ENCODE measurements at regions not wholly inside any gene's neighbourhood (a gene's known extent, or its start where the extent isn't known, plus 50 kb on each side); places are given as distances from the start of the nearest gene placed in this dataset.

DNA sequence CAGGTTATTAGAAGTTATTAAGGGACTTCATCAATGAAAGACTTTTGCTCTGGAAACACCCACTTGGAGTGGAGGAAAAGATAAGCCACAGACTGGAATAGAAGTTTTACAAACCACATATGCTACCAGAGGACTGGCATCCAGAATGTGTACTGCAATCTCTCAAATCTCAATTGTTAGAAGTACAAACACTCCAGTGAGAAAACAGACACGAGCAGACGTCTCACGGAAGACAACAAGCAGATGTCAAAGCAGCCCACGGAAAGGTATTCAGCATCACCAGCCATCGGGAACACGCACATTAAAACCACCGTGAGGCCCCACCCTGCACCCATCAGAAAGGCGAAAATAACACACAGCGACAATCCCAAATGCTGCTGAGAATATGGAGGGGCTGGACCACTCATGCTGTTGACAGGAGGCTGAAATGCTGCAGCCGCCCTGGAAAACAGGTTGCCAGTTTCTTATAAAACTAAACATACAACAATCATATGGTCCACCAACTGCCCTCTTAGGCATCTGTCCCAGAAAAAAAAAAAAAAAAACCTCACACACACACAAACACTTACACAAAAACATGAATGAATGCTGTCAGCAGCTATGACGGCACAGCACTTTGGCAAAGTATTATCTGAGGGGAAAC lies 131.9 kb upstream of the SFSWAP start:
- no peak for DNase-seq
- Histone ChIP-seq H3K4me3 (ENCODE audit: control insufficient read depth in 1 of 7, extremely low read depth in 1 of 7, insufficient read depth in 4 of 7, low read depth in 2 of 7, low read length in 6 of 7) (no peak overlapping the region), H3K36me3 (ENCODE audit: control insufficient read depth in 4 of 4, insufficient read depth in 4 of 4, low read length in 3 of 4) (no peaks in the 10 kb centered on the region), H3K4me1 (ENCODE audit: control extremely low read depth in 1 of 4, control insufficient read depth in 4 of 4, insufficient read depth in 4 of 4, low read length in 3 of 4) (no peaks in the 10 kb centered on the region), H3K27me3 (replicated peaks in 2 of 5; ENCODE audit: control insufficient read depth in 4 of 5, insufficient read depth in 5 of 5, low read length in 4 of 5) (peaks cover 0 to 18% (median 4%) of the 10 kb centered on the region in 5 experiments), H3K27ac (ENCODE audit: insufficient read depth in 1 of 2, low read depth in 1 of 2, low read length in 2 of 2, poor library complexity in 1 of 2, severe bottlenecking in 2 of 2) (no peak overlapping the region), H3K9me3 (ENCODE audit: control extremely low read depth in 1 of 5, control insufficient read depth in 4 of 5, insufficient read depth in 2 of 5, low read depth in 1 of 5, low read length in 4 of 5) (peaks cover 0 to 7% (median 0%) of the 10 kb centered on the region in 5 experiments)
- POLR2A ChIA-PET = interaction anchor here (0.6 kb wide), 1 partner anchor 14 kb away, joined by 4 read pairs; no protein-coding TSS in a partner anchor
- 90% methylated on average over 10 of the region's 11 CpGs for WGBS (ENCODE audit: insufficient coverage)
- CTCF ChIA-PET = no interaction called here

DNA sequence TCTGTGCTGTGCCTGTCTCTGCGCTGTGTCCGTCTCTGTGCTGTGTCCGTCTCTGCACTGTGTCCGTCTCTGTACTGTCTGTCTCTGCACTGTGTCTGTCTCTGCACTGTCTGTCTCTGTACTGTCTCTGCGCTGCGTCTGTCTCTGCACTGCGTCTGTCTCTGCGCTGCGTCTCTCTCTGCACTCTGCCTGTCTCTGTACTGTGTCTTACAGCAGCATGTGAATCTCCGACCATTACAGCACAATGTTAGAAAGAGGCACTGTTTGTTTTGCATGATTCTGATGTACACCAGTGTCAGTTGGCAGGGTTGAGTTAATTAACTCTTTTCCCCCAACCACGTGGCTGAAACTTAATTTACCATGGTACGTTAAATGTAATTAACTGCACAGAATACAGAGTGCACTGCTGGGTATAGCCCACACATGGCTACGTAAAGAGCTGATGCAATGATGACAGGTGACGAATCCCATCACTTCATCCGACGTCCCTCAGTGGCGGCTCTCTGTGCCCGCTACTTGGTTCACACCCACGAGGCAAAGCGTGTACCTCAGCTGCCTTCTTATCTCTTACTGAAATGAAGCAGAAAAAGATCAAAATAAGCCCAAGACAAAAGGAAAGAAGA lies 127.7 kb upstream of the SFSWAP start:
- H3K4me1 ChIP-seq (ENCODE audit: control extremely low read depth in 1 of 4, control insufficient read depth in 4 of 4, insufficient read depth in 4 of 4, low read length in 3 of 4) = no peaks in the 10 kb centered on the region
- H3K9me3 ChIP-seq (ENCODE audit: control extremely low read depth in 1 of 5, control insufficient read depth in 4 of 5, insufficient read depth in 2 of 5, low read depth in 1 of 5, low read length in 4 of 5) = peaks cover 0 to 28% (median 24%) of the 10 kb centered on the region in 5 experiments
- WGBS (ENCODE audit: insufficient coverage) = 90% methylated on average over 12 of the region's 20 CpGs
- peaks cover 0 to 13% (median 4%) of the 10 kb centered on the region in 5 experiments for H3K27me3 ChIP-seq (replicated peaks in 2 of 5; ENCODE audit: control insufficient read depth in 4 of 5, insufficient read depth in 5 of 5, low read length in 4 of 5)
- ChIA-PET CTCF (no interaction called here), POLR2A (no interaction called here)
- no peaks in the 10 kb centered on the region for H3K36me3 ChIP-seq (ENCODE audit: control insufficient read depth in 4 of 4, insufficient read depth in 4 of 4, low read length in 3 of 4)
- no peak overlapping the region for H3K27ac ChIP-seq (ENCODE audit: insufficient read depth in 1 of 2, low read depth in 1 of 2, low read length in 2 of 2, poor library complexity in 1 of 2, severe bottlenecking in 2 of 2)
- H3K4me3 ChIP-seq (ENCODE audit: control insufficient read depth in 1 of 7, extremely low read depth in 1 of 7, insufficient read depth in 4 of 7, low read depth in 2 of 7, low read length in 6 of 7) = no peak overlapping the region
- DNase-seq = no peak

DNA sequence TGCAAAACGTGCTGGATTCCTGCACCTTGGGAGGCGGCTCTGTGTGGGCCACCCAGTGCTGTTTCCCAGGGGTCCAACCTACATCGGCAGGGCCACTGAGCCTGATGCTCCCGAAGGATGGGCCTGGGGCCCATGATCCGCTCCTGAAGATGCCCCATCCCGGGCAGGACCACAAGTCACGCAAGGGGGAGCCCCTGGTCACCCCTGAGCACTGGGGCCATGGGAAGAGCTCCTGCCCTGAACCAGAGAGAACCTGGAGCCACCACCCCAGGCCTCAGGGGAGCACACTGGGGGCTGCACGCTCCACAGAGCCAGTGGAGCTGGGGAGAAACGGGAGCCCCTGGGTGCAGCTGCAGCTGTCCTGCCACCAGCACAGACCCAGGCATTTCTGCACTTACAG lies 124.6 kb upstream of the SFSWAP start:
- ChIA-PET CTCF (no interaction called here), POLR2A (no interaction called here)
- peaks cover 0 to 28% (median 24%) of the 10 kb centered on the region in 5 experiments for H3K9me3 ChIP-seq (ENCODE audit: control extremely low read depth in 1 of 5, control insufficient read depth in 4 of 5, insufficient read depth in 2 of 5, low read depth in 1 of 5, low read length in 4 of 5)
- no peak overlapping the region for H3K27ac ChIP-seq (ENCODE audit: insufficient read depth in 1 of 2, low read depth in 1 of 2, low read length in 2 of 2, poor library complexity in 1 of 2, severe bottlenecking in 2 of 2)
- DNase-seq = no peak
- H3K36me3 ChIP-seq (ENCODE audit: control insufficient read depth in 4 of 4, insufficient read depth in 4 of 4, low read length in 3 of 4) = no peaks in the 10 kb centered on the region
- WGBS (ENCODE audit: insufficient coverage) = 98% methylated on average over 9 of the region's 9 CpGs
- H3K27me3 ChIP-seq (replicated peaks in 2 of 5; ENCODE audit: control insufficient read depth in 4 of 5, insufficient read depth in 5 of 5, low read length in 4 of 5) = peaks cover 0 to 8% (median 0%) of the 10 kb centered on the region in 5 experiments
- H3K4me3 ChIP-seq (ENCODE audit: control insufficient read depth in 1 of 7, extremely low read depth in 1 of 7, insufficient read depth in 4 of 7, low read depth in 2 of 7, low read length in 6 of 7) = no peak overlapping the region
- H3K4me1 ChIP-seq (ENCODE audit: control extremely low read depth in 1 of 4, control insufficient read depth in 4 of 4, insufficient read depth in 4 of 4, low read length in 3 of 4) = no peaks in the 10 kb centered on the region

DNA sequence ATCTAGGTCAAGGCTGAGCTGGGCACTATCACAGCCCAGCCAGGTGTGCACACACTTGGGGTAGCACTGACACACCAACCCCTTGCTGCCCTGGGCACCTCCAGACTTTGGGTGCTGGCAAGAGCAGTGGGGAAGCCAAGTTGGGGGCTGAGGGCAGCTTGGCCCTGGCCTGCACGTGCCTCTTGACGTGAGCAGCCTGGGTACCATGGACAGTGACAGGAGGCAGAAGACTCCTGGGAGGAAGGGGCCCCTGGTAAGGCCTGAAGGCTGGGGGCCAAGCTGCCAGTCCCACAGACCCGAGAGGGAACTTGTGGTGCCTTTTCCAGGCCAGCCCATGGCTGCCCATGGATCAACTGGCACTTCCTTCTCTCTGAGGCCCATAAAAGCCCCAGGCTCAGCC lies 124.1 kb upstream of the SFSWAP start:
- ChIA-PET CTCF (no interaction called here), POLR2A (no interaction called here)
- no peaks in the 10 kb centered on the region for H3K36me3 ChIP-seq (ENCODE audit: control insufficient read depth in 4 of 4, insufficient read depth in 4 of 4, low read length in 3 of 4)
- peaks cover 0 to 8% (median 0%) of the 10 kb centered on the region in 5 experiments for H3K27me3 ChIP-seq (replicated peaks in 2 of 5; ENCODE audit: control insufficient read depth in 4 of 5, insufficient read depth in 5 of 5, low read length in 4 of 5)
- no peaks in the 10 kb centered on the region for H3K4me1 ChIP-seq (ENCODE audit: control extremely low read depth in 1 of 4, control insufficient read depth in 4 of 4, insufficient read depth in 4 of 4, low read length in 3 of 4)
- peaks cover 0 to 28% (median 24%) of the 10 kb centered on the region in 5 experiments for H3K9me3 ChIP-seq (ENCODE audit: control extremely low read depth in 1 of 5, control insufficient read depth in 4 of 5, insufficient read depth in 2 of 5, low read depth in 1 of 5, low read length in 4 of 5)
- no peak for DNase-seq
- 89% methylated on average over 3 of the region's 3 CpGs for WGBS (ENCODE audit: insufficient coverage)
- no peak overlapping the region for H3K4me3 ChIP-seq (ENCODE audit: control insufficient read depth in 1 of 7, extremely low read depth in 1 of 7, insufficient read depth in 4 of 7, low read depth in 2 of 7, low read length in 6 of 7)
- H3K27ac ChIP-seq (ENCODE audit: insufficient read depth in 1 of 2, low read depth in 1 of 2, low read length in 2 of 2, poor library complexity in 1 of 2, severe bottlenecking in 2 of 2) = no peak overlapping the region

DNA sequence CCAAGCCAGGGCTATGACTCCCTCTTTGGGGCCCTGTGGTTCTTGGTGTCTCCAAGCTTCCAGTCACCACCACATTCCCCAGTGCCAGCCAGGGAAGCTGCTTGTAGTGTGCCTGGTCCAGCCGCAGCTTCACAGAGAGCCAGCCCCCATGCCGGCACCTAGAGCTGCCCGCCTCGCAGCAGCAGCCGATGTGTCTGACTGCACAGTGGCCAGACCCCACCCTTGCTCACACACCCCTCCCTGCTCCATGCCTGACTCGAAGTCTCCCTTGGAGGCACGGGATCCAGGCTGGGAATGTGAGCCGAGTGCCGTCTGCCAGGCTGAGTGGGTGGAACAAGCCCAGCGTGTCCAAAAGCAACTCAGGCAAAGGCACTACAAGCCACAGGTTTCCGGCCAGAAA lies 123.3 kb upstream of the SFSWAP start:
- Histone ChIP-seq H3K4me1 (ENCODE audit: control extremely low read depth in 1 of 4, control insufficient read depth in 4 of 4, insufficient read depth in 4 of 4, low read length in 3 of 4) (no peaks in the 10 kb centered on the region), H3K4me3 (ENCODE audit: control insufficient read depth in 1 of 7, extremely low read depth in 1 of 7, insufficient read depth in 4 of 7, low read depth in 2 of 7, low read length in 6 of 7) (no peak overlapping the region), H3K27me3 (replicated peaks in 2 of 5; ENCODE audit: control insufficient read depth in 4 of 5, insufficient read depth in 5 of 5, low read length in 4 of 5) (peaks cover 0 to 8% (median 0%) of the 10 kb centered on the region in 5 experiments), H3K9me3 (ENCODE audit: control extremely low read depth in 1 of 5, control insufficient read depth in 4 of 5, insufficient read depth in 2 of 5, low read depth in 1 of 5, low read length in 4 of 5) (peaks cover 0 to 28% (median 24%) of the 10 kb centered on the region in 5 experiments), H3K27ac (ENCODE audit: insufficient read depth in 1 of 2, low read depth in 1 of 2, low read length in 2 of 2, poor library complexity in 1 of 2, severe bottlenecking in 2 of 2) (no peak overlapping the region), H3K36me3 (ENCODE audit: control insufficient read depth in 4 of 4, insufficient read depth in 4 of 4, low read length in 3 of 4) (no peaks in the 10 kb centered on the region)
- ChIA-PET POLR2A (no interaction called here), CTCF (no interaction called here)
- 96% methylated on average over 10 of the region's 11 CpGs for WGBS (ENCODE audit: insufficient coverage)
- DNase-seq = no peak

DNA sequence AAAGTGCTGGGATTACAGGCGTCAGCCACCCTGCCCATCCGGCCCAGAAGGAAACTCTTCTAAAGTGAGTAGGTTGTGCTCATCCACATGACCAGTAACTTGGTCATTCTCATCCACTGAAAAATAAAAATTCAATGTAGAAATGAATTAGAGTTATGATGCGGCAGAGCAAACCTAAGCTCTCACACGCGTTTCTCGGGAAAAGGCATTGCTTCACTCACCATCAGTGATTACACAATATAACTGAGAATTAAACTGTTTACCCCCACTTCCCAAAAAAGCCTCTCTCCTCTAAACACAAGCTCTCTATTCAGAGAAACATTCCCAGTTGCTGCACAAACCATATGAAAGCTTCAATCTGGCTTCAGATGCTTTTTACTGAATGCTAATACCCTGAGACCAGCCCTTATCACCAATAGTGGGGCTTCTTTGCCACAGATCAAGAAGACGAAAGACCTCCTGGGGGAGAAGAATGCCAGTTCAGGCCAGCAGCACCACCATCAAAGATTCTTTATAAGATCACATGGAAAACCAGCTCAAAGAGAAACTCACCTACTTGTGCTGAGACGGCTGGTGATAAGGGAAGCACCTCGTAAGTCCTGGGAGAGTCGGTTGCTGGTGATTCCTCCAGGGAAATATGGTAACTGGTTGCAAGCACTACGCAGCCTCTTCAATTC lies 121.5 kb upstream of the SFSWAP start:
- no peak overlapping the region for H3K4me3 ChIP-seq (ENCODE audit: control insufficient read depth in 1 of 7, extremely low read depth in 1 of 7, insufficient read depth in 4 of 7, low read depth in 2 of 7, low read length in 6 of 7)
- CTCF ChIA-PET = no interaction called here

DNA sequence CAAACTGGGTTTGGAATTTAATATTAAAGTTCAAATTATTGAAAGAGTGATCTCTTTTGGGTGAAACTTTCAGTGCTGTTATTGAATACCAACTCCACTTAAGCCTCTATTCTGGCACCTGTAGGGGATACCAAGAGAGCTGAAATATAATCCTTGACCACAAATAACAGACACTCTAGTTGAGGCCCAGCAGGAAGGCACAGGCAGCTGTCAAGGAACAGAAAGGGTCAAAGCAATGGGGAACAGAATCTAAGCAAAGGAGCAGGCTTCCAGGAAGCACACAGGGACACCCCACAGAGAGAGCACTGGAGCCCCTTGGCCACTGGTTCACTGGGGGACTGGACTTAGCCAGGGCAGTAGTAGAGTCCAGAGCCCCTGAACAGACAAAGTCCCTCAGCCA lies 120.9 kb upstream of the SFSWAP start:
- Histone ChIP-seq H3K4me3 (ENCODE audit: control insufficient read depth in 1 of 7, extremely low read depth in 1 of 7, insufficient read depth in 4 of 7, low read depth in 2 of 7, low read length in 6 of 7) (no peak overlapping the region), H3K27ac (ENCODE audit: insufficient read depth in 1 of 2, low read depth in 1 of 2, low read length in 2 of 2, poor library complexity in 1 of 2, severe bottlenecking in 2 of 2) (no peak overlapping the region), H3K9me3 (ENCODE audit: control extremely low read depth in 1 of 5, control insufficient read depth in 4 of 5, insufficient read depth in 2 of 5, low read depth in 1 of 5, low read length in 4 of 5) (peaks cover 0 to 26% (median 24%) of the 10 kb centered on the region in 5 experiments), H3K27me3 (replicated peaks in 2 of 5; ENCODE audit: control insufficient read depth in 4 of 5, insufficient read depth in 5 of 5, low read length in 4 of 5) (peaks cover 0 to 4% (median 0%) of the 10 kb centered on the region in 5 experiments), H3K36me3 (ENCODE audit: control insufficient read depth in 4 of 4, insufficient read depth in 4 of 4, low read length in 3 of 4) (no peaks in the 10 kb centered on the region), H3K4me1 (ENCODE audit: control extremely low read depth in 1 of 4, control insufficient read depth in 4 of 4, insufficient read depth in 4 of 4, low read length in 3 of 4) (peaks cover 0 to 6% (median 3%) of the 10 kb centered on the region in 4 experiments)
- DNase-seq = no peak
- POLR2A ChIA-PET = interaction anchor here (0.6 kb wide), 1 partner anchor 54 kb away, joined by 3 read pairs; no protein-coding TSS in a partner anchor
- CTCF ChIA-PET = no interaction called here

More for the DNA sequence above, 121.5 kb upstream of the SFSWAP start:
- Histone ChIP-seq H3K36me3 (ENCODE audit: control insufficient read depth in 4 of 4, insufficient read depth in 4 of 4, low read length in 3 of 4) (no peaks in the 10 kb centered on the region), H3K27me3 (replicated peaks in 2 of 5; ENCODE audit: control insufficient read depth in 4 of 5, insufficient read depth in 5 of 5, low read length in 4 of 5) (peaks cover 0 to 4% (median 0%) of the 10 kb centered on the region in 5 experiments), H3K4me1 (ENCODE audit: control extremely low read depth in 1 of 4, control insufficient read depth in 4 of 4, insufficient read depth in 4 of 4, low read length in 3 of 4) (peaks cover 0 to 6% (median 3%) of the 10 kb centered on the region in 4 experiments), H3K27ac (ENCODE audit: insufficient read depth in 1 of 2, low read depth in 1 of 2, low read length in 2 of 2, poor library complexity in 1 of 2, severe bottlenecking in 2 of 2) (no peak overlapping the region), H3K9me3 (ENCODE audit: control extremely low read depth in 1 of 5, control insufficient read depth in 4 of 5, insufficient read depth in 2 of 5, low read depth in 1 of 5, low read length in 4 of 5) (peaks cover 0 to 28% (median 24%) of the 10 kb centered on the region in 5 experiments)
- POLR2A ChIA-PET = interaction anchor here (0.6 kb wide), 1 partner anchor 54 kb away, joined by 3 read pairs; no protein-coding TSS in a partner anchor
- DNase-seq = no peak
- 100% methylated on average over 4 of the region's 11 CpGs for WGBS (ENCODE audit: insufficient coverage)
